ENCODE measurements at regions not wholly inside any gene's neighbourhood (a gene's known extent, or its start where the extent isn't known, plus 50 kb on each side); places are given as distances from the start of the nearest gene placed in this dataset.
"Not testable (repeated sequence)": the region's sequence is repeated elsewhere in the genome, so short reads cannot be mapped to it uniquely, and the experiment has no call there.

GRCh38 chr4:86482306-86483172 is 111.6 kb upstream of the PTPN13 start:
- no peak for DNase-seq

DNA sequence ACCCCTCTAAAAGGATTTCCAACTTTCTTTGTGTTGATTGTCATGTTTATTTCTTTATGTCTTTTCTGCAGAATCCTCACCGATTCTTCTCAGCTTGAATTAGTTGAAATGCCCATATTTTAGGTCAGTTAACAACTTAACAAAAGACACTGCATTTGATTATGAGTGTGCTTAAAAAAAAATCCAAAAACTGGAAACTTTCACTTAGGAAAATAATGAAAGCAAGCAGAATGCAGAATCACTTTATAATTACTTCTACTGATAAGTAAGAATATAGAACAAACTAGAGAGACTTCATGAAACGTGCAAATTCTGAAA is 111.0 kb upstream of the PTPN13 start:
- no peak for DNase-seq

DNA sequence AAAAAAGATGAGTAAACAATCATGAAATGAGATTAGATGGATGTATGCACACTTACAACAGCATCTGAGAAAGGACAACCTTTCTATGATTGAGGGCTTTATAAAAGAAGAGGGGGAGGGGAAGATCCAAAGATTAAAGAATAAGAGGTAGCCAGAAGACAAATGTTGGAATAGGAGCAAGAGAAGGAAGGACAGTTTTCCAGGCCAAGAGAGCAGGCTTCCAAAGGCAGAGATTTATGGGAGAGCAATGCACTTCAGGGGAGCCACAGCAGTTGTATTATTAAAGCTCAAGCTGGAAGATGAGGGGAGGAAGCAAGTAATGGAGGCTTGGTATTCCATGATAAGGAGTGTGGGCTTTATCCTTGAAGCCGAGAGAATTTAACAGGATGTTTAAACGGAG is 110.3 kb upstream of the PTPN13 start:
- no peak for DNase-seq

- DNase-seq = no peak
These were observed 109.9 kb upstream of the PTPN13 start for GRCh38 chr4:86484241-86484640.

GRCh38 chr4:86487738-86488348 is 106.3 kb upstream of the PTPN13 start:
- no peak for DNase-seq

- DNase-seq = no peak
These were observed 100.7 kb upstream of the PTPN13 start for GRCh38 chr4:86493460-86493859.

- DNase-seq = peak in 1 of 2 experiments; percentile 19
These were observed 97.7 kb upstream of the PTPN13 start for GRCh38 chr4:86496094-86497080.

GRCh38 chr4:86497131-86497530 is 97.0 kb upstream of the PTPN13 start:
- no peak for DNase-seq

DNA sequence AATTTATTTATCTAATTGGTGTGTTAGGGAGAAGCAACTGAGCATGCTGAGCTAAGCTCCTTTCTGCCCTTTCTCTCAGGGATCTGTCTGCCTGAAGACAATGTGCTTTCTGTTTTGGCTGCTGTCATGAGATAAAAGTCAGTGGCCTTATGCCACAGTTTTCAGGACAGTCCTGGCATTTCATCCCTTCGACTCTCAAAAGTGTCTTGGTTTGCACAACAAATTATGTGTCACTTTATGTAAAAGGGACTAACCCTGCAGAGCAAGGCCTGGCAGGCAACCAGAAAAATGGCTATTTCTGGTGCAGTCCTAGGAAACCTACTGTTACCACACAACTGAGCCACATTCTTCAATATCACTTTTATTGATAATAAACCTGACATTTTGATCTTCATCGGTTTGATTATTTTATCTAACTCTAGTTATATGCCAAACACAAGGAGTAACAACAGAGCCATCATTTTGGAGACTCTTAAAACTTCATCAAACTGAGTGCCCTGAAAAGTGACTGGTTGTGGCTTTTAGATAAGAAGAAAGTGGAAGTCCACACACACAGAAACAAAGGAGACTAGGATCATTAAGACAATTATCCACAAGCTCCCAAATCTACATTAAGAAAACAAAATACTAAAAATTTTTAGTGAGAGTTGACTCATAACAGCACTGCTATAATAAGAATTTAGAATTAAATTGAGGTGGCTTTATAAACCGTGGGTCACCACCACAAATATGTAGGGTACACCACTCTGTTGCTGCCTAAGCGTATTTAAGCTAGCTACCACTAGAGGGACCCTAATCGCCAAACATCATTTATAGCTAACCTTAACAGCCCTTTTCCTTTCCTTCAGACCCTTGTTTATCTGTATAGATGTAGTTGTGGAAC is 95.9 kb upstream of the PTPN13 start:
- DNase-seq = peak in 1 of 2 experiments; percentile 24

GRCh38 chr4:86498863-86499166 is 95.3 kb upstream of the PTPN13 start:
- no peak for DNase-seq

GRCh38 chr4:86500527-86500926 is 93.6 kb upstream of the PTPN13 start:
- no peak for DNase-seq

DNA sequence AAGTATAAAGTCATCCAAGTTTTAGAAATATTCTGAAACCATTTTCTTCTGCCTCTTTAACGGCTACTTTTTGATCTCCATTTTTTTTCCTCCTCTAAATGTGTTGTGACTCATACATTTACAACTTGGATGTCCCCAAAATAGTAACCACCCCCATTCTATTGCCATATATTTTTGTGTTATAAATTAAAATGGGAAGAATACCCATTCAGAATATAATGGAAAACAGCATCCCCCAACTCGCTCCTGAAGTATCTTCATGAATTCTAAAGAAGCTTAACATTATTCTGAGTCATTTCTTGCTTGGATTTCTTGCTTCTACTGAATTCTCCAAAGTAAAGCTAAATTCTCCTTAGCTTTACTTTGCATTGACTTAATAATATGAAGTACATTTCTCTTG is 92.0 kb upstream of the PTPN13 start:
- DNase-seq = no peak

DNA sequence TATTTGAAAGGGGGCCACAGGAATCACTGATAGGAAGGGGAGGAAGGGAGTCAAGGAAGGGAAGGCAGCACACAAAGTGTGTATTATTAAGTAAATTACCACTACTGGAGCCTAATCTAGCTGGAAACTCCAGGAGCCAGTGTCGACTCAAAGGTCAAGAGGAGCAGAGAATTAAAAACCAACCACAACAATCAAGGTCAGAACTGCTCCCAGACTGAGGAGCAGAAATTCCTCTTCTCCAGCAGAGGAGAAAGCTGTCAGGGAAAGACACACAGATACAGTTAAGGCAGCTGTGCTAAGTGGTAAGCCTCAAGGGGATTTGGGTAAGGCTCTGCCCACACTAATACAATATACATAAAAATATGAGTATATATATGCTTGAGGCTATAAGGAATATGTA is 87.5 kb upstream of the PTPN13 start:
- DNase-seq = no peak

DNA sequence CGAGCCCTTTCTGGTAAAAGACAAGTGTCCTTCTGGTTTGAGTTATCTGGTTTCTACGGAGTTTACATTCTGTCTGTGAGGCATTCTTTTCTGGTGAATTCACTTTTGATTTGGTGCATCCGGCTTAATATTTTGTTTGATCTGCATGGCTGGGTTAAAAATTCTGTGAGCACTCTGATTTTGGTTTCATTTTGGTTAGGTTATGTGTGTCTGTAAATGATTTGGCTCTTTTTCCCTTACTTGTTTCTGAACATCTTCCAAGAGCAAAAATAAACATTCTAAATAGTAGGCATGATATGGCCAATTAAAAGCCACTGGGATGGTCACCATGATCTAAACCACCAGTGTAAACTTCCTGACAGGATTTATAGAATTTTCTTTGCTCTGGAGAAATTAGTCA is 85.7 kb upstream of the PTPN13 start:
- no peak for DNase-seq

GRCh38 chr4:86511590-86511989 is 82.5 kb upstream of the PTPN13 start:
- no peak for DNase-seq

GRCh38 chr4:86512631-86513030 is 81.5 kb upstream of the PTPN13 start:
- DNase-seq = no peak

DNA sequence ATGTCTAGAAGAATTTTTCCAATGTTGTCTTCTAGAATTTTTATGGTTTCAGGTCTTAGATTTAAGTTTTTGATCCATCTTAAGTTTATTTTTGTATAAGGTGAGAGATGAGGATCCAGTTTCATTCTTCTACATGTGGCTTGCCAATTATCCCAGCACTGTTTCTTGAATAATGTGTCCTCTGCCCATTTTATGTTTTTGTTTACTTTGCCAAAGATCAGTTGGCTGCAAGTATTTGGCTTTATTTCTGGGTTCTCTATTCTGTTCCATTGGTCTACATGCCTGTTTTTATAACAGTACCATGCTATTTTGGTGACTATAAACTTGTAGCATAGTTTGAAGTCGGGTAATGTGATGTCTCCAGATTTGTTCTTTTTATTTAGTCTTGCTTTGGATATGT is 78.2 kb upstream of the PTPN13 start:
- DNase-seq = not testable (repeated sequence)

DNA sequence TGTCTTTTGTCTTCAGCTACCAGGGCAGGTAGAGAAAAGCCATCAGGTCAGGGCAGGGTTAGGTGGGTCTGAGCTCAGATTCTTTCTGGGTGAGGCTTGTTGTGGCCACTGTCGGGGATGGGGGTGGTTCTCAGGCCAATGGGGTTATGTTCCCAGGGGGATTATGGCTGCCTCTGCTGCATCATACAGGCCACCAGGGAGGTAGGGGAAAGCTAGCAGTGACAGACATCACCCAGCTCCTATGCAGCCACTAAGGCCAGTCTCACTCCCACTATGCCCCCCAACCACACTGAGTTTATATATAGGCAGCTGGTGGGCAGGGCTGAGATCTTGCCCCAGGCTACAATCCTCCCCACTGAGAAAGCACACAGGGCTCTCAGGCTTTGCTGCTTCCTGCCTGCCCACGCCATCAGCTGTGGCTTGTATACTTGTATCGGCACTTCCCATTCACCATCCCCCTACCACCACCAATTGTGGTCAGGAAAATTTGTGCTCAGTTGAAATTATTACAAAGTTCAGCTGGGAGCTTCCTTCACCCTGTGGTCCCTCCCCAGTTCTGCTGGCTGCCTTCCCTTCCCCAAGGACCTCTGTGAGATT is 72.6 kb upstream of the PTPN13 start:
- no peak for DNase-seq

- DNase-seq = peak in 1 of 2 experiments; percentile 1
These were observed 71.8 kb upstream of the PTPN13 start for GRCh38 chr4:86522349-86522748.

GRCh38 chr4:86523333-86523732 is 70.8 kb upstream of the PTPN13 start:
- no peak for DNase-seq

- not testable (repeated sequence) for DNase-seq
These were observed 66.4 kb upstream of the PTPN13 start for GRCh38 chr4:86527713-86528112.

GRCh38 chr4:86529436-86529835 is 64.7 kb upstream of the PTPN13 start:
- DNase-seq = no peak

Measured in SW 1271 (cell line).